B cell (primary cell): ENCODE measurements at regions not wholly inside any gene's neighbourhood (a gene's known extent, or its start where the extent isn't known, plus 50 kb on each side); places are given as distances from the start of the nearest gene placed in this dataset.

Experiments used
- ATAC-seq: fragments of 200-7000 bp; cut with Tn5 transposase; one replicate; pipeline ENCODE4 v1.10.0; 2021; ENCODE audit warnings: low read depth, mild to moderate bottlenecking, moderate number of reproducible peaks, moderate library complexity
- CTCF ChIA-PET: fragments of 350-600 bp; sonication (Branson Sonifier 250); formaldehyde crosslinking; loops from one replicate; lab custom pipeline; 2021; ENCODE audit warnings: antibody characterized with exemption, inconsistent platforms; lab: Charles Lee
- POLR2A ChIA-PET: fragments of 350-600 bp; sonication (Branson Sonifier 250); formaldehyde crosslinking; loops from one replicate; lab custom pipeline; 2021; ENCODE audit warnings: antibody characterized with exemption; lab: Charles Lee
- DNase-seq: peaks from one replicate; pipeline ENCODE4 v3.0.0; 2013
- H2AFZ ChIP-seq: 2 replicates; pipeline ENCODE4 v1.6.1; 2012; ENCODE audit warnings: mild to moderate bottlenecking, low read depth, low read length; ENCODE audit not compliant: insufficient read depth, poor library complexity, severe bottlenecking
- H3K27ac ChIP-seq, 2 donors: 1 replicate in 1 of 2; 2 replicates in 1 of 2; pipeline ENCODE4 v1.5.1; 2012 to 2013; ENCODE audit warnings: low read length in 2 of 2, mild to moderate bottlenecking in 2 of 2, moderate library complexity in 1 of 2
- H3K27me3 ChIP-seq, 4 experiments: fragments of 200-600 bp in 1 of 4; sonication (generic) in 1 of 4; replicated peaks in 1 of 4; 1 replicate in 2 of 4; 2 replicates in 2 of 4; pipeline versions ENCODE4 v1.6.1 to v1.7.0; 2013 to 2016; ENCODE audit warnings: low read length in 3 of 4, mild to moderate bottlenecking in 2 of 4, mixed read lengths in 1 of 4, moderate library complexity in 1 of 4; ENCODE audit not compliant: insufficient read depth in 4 of 4, control insufficient read depth in 3 of 4; ENCODE audit errors: control extremely low read depth in 1 of 4
- H3K36me3 ChIP-seq, 2 experiments: replicated peaks in 1 of 2; 1 replicate in 1 of 2; 2 replicates in 1 of 2; pipeline versions ENCODE4 v1.6.1 to v1.7.1; 2013; ENCODE audit warnings: low read length in 1 of 2; ENCODE audit not compliant: insufficient read depth in 2 of 2, control insufficient read depth in 1 of 2; ENCODE audit errors: control extremely low read depth in 1 of 2, extremely low read depth in 1 of 2
- H3K4me1 ChIP-seq, 2 donors: fragments of 200-600 bp in 1 of 2; sonication (generic) in 1 of 2; 1 replicate in 1 of 2; 2 replicates in 1 of 2; pipeline versions ENCODE4 v1.5.1 to v1.6.1; 2013 to 2017; ENCODE audit warnings: low read length in 2 of 2; ENCODE audit not compliant: control insufficient read depth in 2 of 2, insufficient read depth in 2 of 2
- H3K4me2 ChIP-seq: replicated peaks from 2 replicates; pipeline ENCODE3; 2012; ENCODE audit warnings: mild to moderate bottlenecking, low read depth, low read length; ENCODE audit not compliant: poor library complexity, severe bottlenecking
- H3K4me3 ChIP-seq, 5 experiments: fragments of 200-600 bp in 1 of 5; sonication (generic) in 1 of 5; 1 replicate in 3 of 5; 2 replicates in 2 of 5; pipeline versions ENCODE4 v1.5.1 to v1.7.0; 2011 to 2016; ENCODE audit warnings: low read length in 4 of 5, mild to moderate bottlenecking in 4 of 5, low read depth in 2 of 5, control low read depth in 1 of 5, moderate library complexity in 1 of 5; ENCODE audit not compliant: insufficient read depth in 1 of 5; ENCODE audit errors: control extremely low read depth in 1 of 5, extremely low read depth in 1 of 5
- H3K79me2 ChIP-seq: fragments of 200-600 bp; sonication (generic); one replicate; pipeline ENCODE4 v1.6.0; 2016; ENCODE audit warnings: low read length; ENCODE audit not compliant: control insufficient read depth, insufficient read depth
- H3K9ac ChIP-seq: fragments of 200-600 bp; sonication (generic); 2 replicates; pipeline ENCODE4 v1.6.1; 2017; ENCODE audit warnings: mild to moderate bottlenecking, low read length, moderate library complexity
- H3K9me3 ChIP-seq, 3 donors: one replicate each; pipeline versions ENCODE4 v1.6.1 to v1.7.1; 2013; ENCODE audit warnings: low read length in 2 of 3; ENCODE audit not compliant: control insufficient read depth in 2 of 3, insufficient read depth in 1 of 3; ENCODE audit errors: control extremely low read depth in 1 of 3
- H4K20me1 ChIP-seq: 2 replicates; pipeline ENCODE4 v1.6.0; 2012; ENCODE audit warnings: mild to moderate bottlenecking, low read length; ENCODE audit not compliant: insufficient read depth, control insufficient read depth, poor library complexity, severe bottlenecking
- H3K27ac Mint-ChIP-seq: one replicate; pipeline ENCODE4 v1.8.0; 2021; ENCODE audit warnings: mixed read lengths
- H3K27me3 Mint-ChIP-seq: one replicate; pipeline ENCODE4 v1.8.0; 2021; ENCODE audit warnings: mixed read lengths
- H3K4me1 Mint-ChIP-seq: one replicate; pipeline ENCODE4 v1.8.0; 2021; ENCODE audit warnings: mixed read lengths
- H3K4me3 Mint-ChIP-seq: one replicate; pipeline ENCODE4 v1.8.0; 2021; ENCODE audit warnings: mixed read lengths
- H3K9me3 Mint-ChIP-seq: one replicate; pipeline ENCODE4 v1.8.0; 2022; ENCODE audit warnings: mixed read lengths; ENCODE audit not compliant: insufficient read depth
- EZH2 ChIP-seq: IDR thresholded peaks from 2 replicates; pipeline ENCODE4 v1.6.1; 2012; ENCODE audit warnings: borderline replicate concordance, low read depth, mild to moderate bottlenecking, moderate library complexity, low read length; ENCODE audit not compliant: insufficient read depth, poor library complexity, severe bottlenecking
- WGBS: methylation state at CpG from one replicate; pipeline ENCODE4 v1.1.5; 2013; ENCODE audit warnings: missing lambda C conversion rate; ENCODE audit not compliant: insufficient coverage; 5-methylcytosine and 5-hydroxymethylcytosine counted together
- intact Hi-C: fragments of 100-400 bp; cut with micrococcal nuclease; formaldehyde crosslinking; loops from one replicate; pipeline ENCODE4 v1.10.0; 2022
- TF ChIP-seq, protein P1 (sequence below): fragments of 200-600 bp; IDR thresholded peaks from one replicate; pipeline ENCODE4 v1.8.0; 2022; ENCODE audit warnings: antibody characterized with exemption, mild to moderate bottlenecking

DNA sequence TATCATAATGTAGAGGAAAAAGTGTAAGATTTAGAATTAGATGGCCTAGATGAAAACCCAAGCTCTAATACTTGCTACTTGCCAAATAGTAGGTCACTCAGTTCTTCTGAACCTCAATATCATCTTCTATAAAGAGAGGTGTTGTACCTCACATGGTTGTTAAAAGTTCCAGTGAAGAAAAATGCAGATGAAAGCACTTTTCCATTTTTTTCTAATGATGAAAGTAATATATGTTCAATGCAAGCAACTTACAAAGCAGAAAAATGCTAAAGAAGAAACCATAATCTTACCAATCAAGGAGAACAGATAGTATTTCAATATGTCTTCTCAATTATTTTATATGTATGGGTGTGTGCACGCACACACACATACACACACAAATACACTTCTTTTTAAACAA lies 52.7 kb upstream of the TMEM17 start:
- Mint-ChIP-seq H3K9me3 (peaks cover 2% of the 10 kb centered on the region), H3K4me3 (no peak overlapping the region), H3K27ac (no peak overlapping the region), H3K27me3 (peaks cover 35% of the 10 kb centered on the region), H3K4me1 (no peaks in the 10 kb centered on the region)
- Histone ChIP-seq H3K4me1 (no peaks in the 10 kb centered on the region), H3K27ac (no peak overlapping the region), H3K4me3 (no peak overlapping the region), H3K9ac (no peak overlapping the region), H3K9me3 (no peaks in the 10 kb centered on the region), H3K36me3 (no peaks in the 10 kb centered on the region), H3K79me2 (no peaks in the 10 kb centered on the region), H3K27me3 (peaks cover 0 to 4% (median 0%) of the 10 kb centered on the region in 4 experiments), H2AFZ (no peak overlapping the region), H4K20me1 (no peaks in the 10 kb centered on the region), H3K4me2 (no peak overlapping the region)
- no peak for ATAC-seq
- no peak for TF ChIP-seq EZH2
- TF ChIP-seq, protein P1, sequence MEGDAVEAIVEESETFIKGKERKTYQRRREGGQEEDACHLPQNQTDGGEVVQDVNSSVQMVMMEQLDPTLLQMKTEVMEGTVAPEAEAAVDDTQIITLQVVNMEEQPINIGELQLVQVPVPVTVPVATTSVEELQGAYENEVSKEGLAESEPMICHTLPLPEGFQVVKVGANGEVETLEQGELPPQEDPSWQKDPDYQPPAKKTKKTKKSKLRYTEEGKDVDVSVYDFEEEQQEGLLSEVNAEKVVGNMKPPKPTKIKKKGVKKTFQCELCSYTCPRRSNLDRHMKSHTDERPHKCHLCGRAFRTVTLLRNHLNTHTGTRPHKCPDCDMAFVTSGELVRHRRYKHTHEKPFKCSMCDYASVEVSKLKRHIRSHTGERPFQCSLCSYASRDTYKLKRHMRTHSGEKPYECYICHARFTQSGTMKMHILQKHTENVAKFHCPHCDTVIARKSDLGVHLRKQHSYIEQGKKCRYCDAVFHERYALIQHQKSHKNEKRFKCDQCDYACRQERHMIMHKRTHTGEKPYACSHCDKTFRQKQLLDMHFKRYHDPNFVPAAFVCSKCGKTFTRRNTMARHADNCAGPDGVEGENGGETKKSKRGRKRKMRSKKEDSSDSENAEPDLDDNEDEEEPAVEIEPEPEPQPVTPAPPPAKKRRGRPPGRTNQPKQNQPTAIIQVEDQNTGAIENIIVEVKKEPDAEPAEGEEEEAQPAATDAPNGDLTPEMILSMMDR: no peak
- no peak for DNase-seq
- intact Hi-C loops: no loop called here
- POLR2A ChIA-PET: interaction anchor here (0.6 kb wide), 1 partner anchor 49 kb away, joined by 5 read pairs; no protein-coding TSS in a partner anchor
- CTCF ChIA-PET: no interaction called here
- WGBS: no CpG with 5 or more reads among the region's 1 CpG

DNA sequence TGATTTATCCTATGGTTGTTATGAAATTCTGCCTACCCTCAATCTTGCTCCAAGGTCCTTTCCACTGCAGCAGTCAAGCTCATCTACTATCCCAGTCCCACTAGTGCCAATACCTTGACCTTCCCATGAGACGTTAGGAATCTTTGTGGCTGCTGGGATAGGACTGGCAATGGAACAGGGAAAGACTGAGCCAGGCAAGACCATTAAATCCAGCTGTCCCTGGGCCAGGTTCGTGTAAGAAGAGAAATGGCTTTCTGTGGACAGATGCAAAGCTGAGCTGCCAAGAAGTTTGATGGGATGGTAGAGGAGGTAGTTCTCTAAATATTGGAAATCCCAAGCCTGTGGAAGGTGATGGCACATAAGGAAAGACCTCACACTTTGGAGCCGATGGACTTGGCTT lies 50.1 kb upstream of the TMEM17 start:
- no peak for TF ChIP-seq EZH2
- TF ChIP-seq, protein P1: no peak
- 79% methylated on average over 2 of the region's 3 CpGs for WGBS

More for the DNA sequence above, 50.1 kb upstream of the TMEM17 start:
- H3K4me3 ChIP-seq: no peak overlapping the region
- H3K9ac ChIP-seq: no peak overlapping the region
- CTCF ChIA-PET: no interaction called here
- H4K20me1 ChIP-seq: no peaks in the 10 kb centered on the region
- H3K4me2 ChIP-seq: no peak overlapping the region
- no peaks in the 10 kb centered on the region for H3K4me1 ChIP-seq
- H3K27me3 Mint-ChIP-seq: peaks cover 23% of the 10 kb centered on the region
- no peak for ATAC-seq
- H3K27ac Mint-ChIP-seq: no peak overlapping the region
- no peak overlapping the region for H3K27ac ChIP-seq
- intact Hi-C loops: no loop called here
- H3K4me3 Mint-ChIP-seq: no peak overlapping the region
- no peaks in the 10 kb centered on the region for H3K4me1 Mint-ChIP-seq
- H3K36me3 ChIP-seq: no peaks in the 10 kb centered on the region
- peaks cover 0 to 4% (median 0%) of the 10 kb centered on the region in 4 experiments for H3K27me3 ChIP-seq
- no peaks in the 10 kb centered on the region for H3K9me3 ChIP-seq
- no peak overlapping the region for H2AFZ ChIP-seq
- no peaks in the 10 kb centered on the region for H3K79me2 ChIP-seq
- DNase-seq: no peak
- POLR2A ChIA-PET: no interaction called here
- H3K9me3 Mint-ChIP-seq: peaks cover 2% of the 10 kb centered on the region
